H1 (cell line): ENCODE measurements at regions not wholly inside any gene's neighbourhood (a gene's known extent, or its start where the extent isn't known, plus 50 kb on each side); places are given as distances from the start of the nearest gene placed in this dataset.

Experiments used
- CTCF ChIA-PET: fragments of 300-600 bp; sonication (Branson Sonifier 250); formaldehyde crosslinking; loops from one replicate; lab custom pipeline; 2021; ENCODE audit not compliant: partially characterized antibody; lab: Charles Lee
- POLR2A ChIA-PET: fragments of 300-600 bp; sonication (Branson Sonifier 250); formaldehyde crosslinking; loops from one replicate; lab custom pipeline; 2021; ENCODE audit warnings: inconsistent platforms; ENCODE audit not compliant: partially characterized antibody; lab: Charles Lee
- DNase-seq, 2 experiments: peaks; one replicate each; pipeline versions ENCODE4 v3.0.0 to v3.0.0-alpha.2; 2010 to 2022; ENCODE audit warnings: low spot score in 2 of 2, low read depth in 1 of 2, mixed read lengths in 1 of 2
- FAIRE-seq: peaks from 2 replicates; lab custom pipeline; 2011; peaks lifted over from hg19 to GRCh38; lab: Jason Lieb, UNC
- H2AFZ ChIP-seq: 2 replicates; pipeline ENCODE4 v1.8.1; 2012; ENCODE audit warnings: low read length, inconsistent platforms
- H2AK5ac ChIP-seq: 2 replicates; pipeline ENCODE4 v1.6.1; 2013; ENCODE audit warnings: low read depth, low read length
- H2BK120ac ChIP-seq: replicated peaks from 2 replicates; pipeline ENCODE3; 2013; ENCODE audit warnings: low read depth, low read length, inconsistent platforms
- H2BK12ac ChIP-seq: 2 replicates; pipeline ENCODE4 v1.6.1; 2013; ENCODE audit warnings: low read depth, low read length
- H2BK15ac ChIP-seq: 2 replicates; pipeline ENCODE4 v1.6.1; 2013; ENCODE audit warnings: low read length
- H2BK20ac ChIP-seq: 2 replicates; pipeline ENCODE4 v1.6.1; 2013; ENCODE audit warnings: low read length
- H2BK5ac ChIP-seq: 2 replicates; pipeline ENCODE4 v1.6.1; 2013; ENCODE audit warnings: low read depth, low read length
- H3K14ac ChIP-seq: 2 replicates; pipeline ENCODE4 v1.6.1; 2013; ENCODE audit warnings: inconsistent platforms; ENCODE audit not compliant: insufficient read length
- H3K18ac ChIP-seq: 2 replicates; pipeline ENCODE4 v1.6.1; 2013; ENCODE audit warnings: low read length; ENCODE audit errors: extremely low read depth
- H3K23ac ChIP-seq: 2 replicates; pipeline ENCODE4 v1.6.1; 2013; ENCODE audit warnings: inconsistent platforms; ENCODE audit not compliant: insufficient read length
- H3K23me2 ChIP-seq: 2 replicates; pipeline ENCODE4 v1.6.1; 2013; ENCODE audit warnings: low read depth, low read length
- H3K27ac ChIP-seq: 2 replicates; pipeline ENCODE4 v1.6.1; 2011; ENCODE audit warnings: low read depth, low read length, inconsistent platforms
- H3K27me3 ChIP-seq, 4 experiments: replicated peaks in 1 of 4; 1 replicate in 1 of 4; 2 replicates in 3 of 4; pipeline versions ENCODE4 v1.6.1 to v1.8.1; 2011 to 2013; ENCODE audit warnings: low read length in 3 of 4, mild to moderate bottlenecking in 3 of 4, inconsistent platforms in 2 of 4, mixed read lengths in 2 of 4, moderate library complexity in 1 of 4; ENCODE audit not compliant: control insufficient read depth in 3 of 4, insufficient read depth in 3 of 4; ENCODE audit errors: extremely low read depth in 1 of 4
- H3K36me3 ChIP-seq, 4 experiments: 2 replicates each; pipeline versions ENCODE4 v1.6.1 to v1.8.1; 2011 to 2013; ENCODE audit warnings: mild to moderate bottlenecking in 4 of 4, low read length in 3 of 4, moderate library complexity in 2 of 4, control low read depth in 1 of 4, inconsistent platforms in 1 of 4; ENCODE audit not compliant: insufficient read depth in 4 of 4, control insufficient read depth in 2 of 4
- H3K4ac ChIP-seq: replicated peaks from 2 replicates; pipeline ENCODE3; 2013; ENCODE audit warnings: low read length, low read depth, mixed read lengths, inconsistent platforms; ENCODE audit not compliant: insufficient read length
- H3K4me1 ChIP-seq, 4 experiments: replicated peaks in 1 of 4; 1 replicate in 1 of 4; 2 replicates in 3 of 4; pipeline versions ENCODE4 v1.6.1 to v1.8.1; 2011 to 2013; ENCODE audit warnings: low read length in 3 of 4, inconsistent platforms in 2 of 4, mixed read lengths in 1 of 4; ENCODE audit not compliant: insufficient read depth in 4 of 4, control insufficient read depth in 3 of 4
- H3K4me2 ChIP-seq, 2 experiments: 2 replicates each; pipeline versions ENCODE4 v1.6.1 to v1.8.1; 2011 to 2013; ENCODE audit warnings: low read depth in 2 of 2, low read length in 2 of 2, control low read depth in 1 of 2, inconsistent platforms in 1 of 2, mild to moderate bottlenecking in 1 of 2; ENCODE audit not compliant: insufficient read depth in 1 of 2
- H3K4me3 ChIP-seq, 4 experiments: fragments of 200-600, 300-600 bp in 1 of 4; sonication (generic), shearing (Covaris generic), sonication (Bioruptor Twin) in 1 of 4; 2 replicates each; pipeline versions ENCODE4 v1.5.1 to v1.8.1; 2011 to 2016; ENCODE audit warnings: low read length in 4 of 4, low read depth in 3 of 4, control low read depth in 2 of 4, inconsistent platforms in 2 of 4, mild to moderate bottlenecking in 2 of 4, mixed read lengths in 1 of 4, moderate library complexity in 1 of 4; ENCODE audit not compliant: insufficient read depth in 2 of 4; ENCODE audit errors: extremely low read depth in 1 of 4
- H3K56ac ChIP-seq: replicated peaks from 2 replicates; pipeline ENCODE3; 2013; ENCODE audit warnings: low read depth, mild to moderate bottlenecking, mixed read lengths, low read length, inconsistent platforms; ENCODE audit not compliant: insufficient read length
- H3K79me1 ChIP-seq: 2 replicates; pipeline ENCODE4 v1.6.1; 2013; ENCODE audit warnings: low read depth, low read length, control low read depth
- H3K79me2 ChIP-seq, 2 experiments: 2 replicates each; pipeline versions ENCODE4 v1.6.1 to v1.8.1; 2012 to 2013; ENCODE audit warnings: low read length in 2 of 2, mild to moderate bottlenecking in 2 of 2, inconsistent platforms in 1 of 2; ENCODE audit not compliant: insufficient read depth in 2 of 2, control insufficient read depth in 1 of 2
- H3K9ac ChIP-seq, 4 experiments: replicated peaks in 1 of 4; 1 replicate in 1 of 4; 2 replicates in 3 of 4; pipeline versions ENCODE4 v1.6.1 to v1.8.1; 2011 to 2013; ENCODE audit warnings: low read depth in 3 of 4, low read length in 3 of 4, control low read depth in 2 of 4, mild to moderate bottlenecking in 2 of 4, moderate library complexity in 2 of 4, inconsistent platforms in 1 of 4; ENCODE audit errors: extremely low read depth in 1 of 4
- H3K9me3 ChIP-seq, 2 experiments: 2 replicates each; pipeline versions ENCODE4 v1.6.1 to v1.8.1; 2012 to 2013; ENCODE audit warnings: mild to moderate bottlenecking in 2 of 2, moderate library complexity in 2 of 2, control low read depth in 1 of 2, inconsistent platforms in 1 of 2, low read depth in 1 of 2, low read length in 1 of 2, mixed read lengths in 1 of 2; ENCODE audit not compliant: insufficient read depth in 2 of 2
- H4K20me1 ChIP-seq, 2 experiments: replicated peaks in 1 of 2; 2 replicates each; pipeline versions ENCODE3 to v1.8.1; 2011 to 2013; ENCODE audit warnings: inconsistent platforms in 2 of 2, low read length in 2 of 2, mild to moderate bottlenecking in 1 of 2; ENCODE audit not compliant: insufficient read depth in 2 of 2, control insufficient read depth in 1 of 2
- H4K5ac ChIP-seq: 2 replicates; pipeline ENCODE4 v1.6.1; 2013; ENCODE audit warnings: low read length, low read depth, mixed read lengths, inconsistent platforms; ENCODE audit not compliant: insufficient read length
- H4K8ac ChIP-seq: 2 replicates; pipeline ENCODE4 v1.8.0; 2013; ENCODE audit warnings: mild to moderate bottlenecking, moderate library complexity, low read length, inconsistent platforms; ENCODE audit not compliant: insufficient read depth; ENCODE audit errors: extremely low read depth
- H4K91ac ChIP-seq: replicated peaks from 2 replicates; pipeline ENCODE3; 2013; ENCODE audit warnings: low read length, mixed read lengths, inconsistent platforms; ENCODE audit not compliant: insufficient read length
- CREB1 ChIP-seq: IDR thresholded peaks from 2 replicates; pipeline ENCODE4 v1.6.1; 2012; ENCODE audit warnings: inconsistent platforms
- CTCF ChIP-seq, 3 experiments: IDR thresholded peaks; 1 replicate in 2 of 3; 2 replicates in 1 of 3; pipeline versions ENCODE4 v1.5.1 to v1.6.1; 2011; ENCODE audit warnings: low read length in 3 of 3, mild to moderate bottlenecking in 3 of 3, inconsistent platforms in 2 of 3, low read depth in 1 of 3, moderate library complexity in 1 of 3; ENCODE audit not compliant: insufficient read depth in 1 of 3; ENCODE audit errors: control extremely low read depth in 1 of 3
- NRF1 ChIP-seq: IDR thresholded peaks from 2 replicates; pipeline ENCODE4 v1.6.1; 2011; ENCODE audit warnings: mild to moderate bottlenecking, low read depth, low read length, improper control_type of control experiment
- RXRA ChIP-seq: IDR thresholded peaks from 2 replicates; pipeline ENCODE4 v1.6.1; 2011; ENCODE audit warnings: low read depth, mild to moderate bottlenecking, low read length, moderate library complexity; ENCODE audit not compliant: insufficient read depth
- SRF ChIP-seq: IDR thresholded peaks from 2 replicates; pipeline ENCODE4 v1.6.1; 2011; ENCODE audit warnings: mild to moderate bottlenecking, low read depth, low read length, moderate library complexity
- TAF1 ChIP-seq: IDR thresholded peaks from 2 replicates; pipeline ENCODE4 v1.6.1; 2011; ENCODE audit warnings: mild to moderate bottlenecking, low read depth, low read length
- TEAD4 ChIP-seq: IDR thresholded peaks from 2 replicates; pipeline ENCODE4 v1.6.1; 2012; ENCODE audit warnings: low read depth, low read length, inconsistent platforms, mixed read lengths
- ZNF274 ChIP-seq: IDR thresholded peaks from 2 replicates; pipeline ENCODE4 v1.7.0; 2012; ENCODE audit warnings: low read length, borderline replicate concordance; ENCODE audit errors: extremely low read depth
- WGBS, 2 experiments: shearing (Covaris generic) in 1 of 2; methylation state at CpG; one replicate each; pipeline versions ENCODE4 v1.1.6 to v1.1.7; 2013 to 2015; ENCODE audit warnings: low lambda C conversion rate in 2 of 2, mixed read lengths in 2 of 2, inconsistent platforms in 1 of 2, low coverage in 1 of 2, missing lambda C conversion rate in 1 of 2; ENCODE audit not compliant: insufficient replicate concordance in 2 of 2, insufficient coverage in 1 of 2, insufficient read length in 1 of 2; ENCODE audit errors: extremely low coverage in 1 of 2, missing lambda C conversion rate in 1 of 2; 5-methylcytosine and 5-hydroxymethylcytosine counted together

- Histone ChIP-seq H4K91ac (no peak overlapping the region), H4K5ac (no peak overlapping the region), H3K36me3 (no peaks in the 10 kb centered on the region), H3K79me2 (0 out of 4 replicates have a peak, but pooled peaks cover 0 to 1% of the 10 kb centered on the region in 2 experiments), H2BK5ac (no peak overlapping the region), H3K27ac (no peak overlapping the region), H3K23ac (no peak overlapping the region), H4K20me1 (no peaks in the 10 kb centered on the region), H3K4me1 (peaks cover 4 to 21% (median 12%) of the 10 kb centered on the region in 4 experiments; a peak in 4 of 7 replicates), H4K8ac (no peak overlapping the region), H3K27me3 (no peaks in the 10 kb centered on the region), H3K56ac (no peak overlapping the region), H3K23me2 (peaks cover 3% of the 10 kb centered on the region; the same call in 1 of the 2 replicates), H2BK20ac (no peak overlapping the region), H3K4ac (no peak overlapping the region), H3K4me2 (no peak overlapping the region), H2AK5ac (no peak overlapping the region), H2BK12ac (no peak overlapping the region), H2AFZ (no peak overlapping the region), H3K4me3 (no peak overlapping the region), H3K14ac (no peak overlapping the region), H2BK15ac (no peak overlapping the region), H3K9ac (no peak overlapping the region), H3K9me3 (no peaks in the 10 kb centered on the region), H3K79me1 (no peaks in the 10 kb centered on the region), H3K18ac (no peak overlapping the region), H2BK120ac (no peak overlapping the region)
- TF ChIP-seq RXRA (no peak), NRF1 (no peak), ZNF274 (no peak), TEAD4 (peak; percentile 86), CTCF (IDR thresholded peaks at IDR 0.05; ENCODE audit: control extremely low read depth in 1 of 3, insufficient read depth in 1 of 3, low read depth in 1 of 3, low read length in 3 of 3) (no peak), TAF1 (no peak), SRF (no peak), CREB1 (no peak)
- DNase-seq = no peak
- FAIRE-seq = no peak
- WGBS, 2 experiments = 32% methylated on average over 5 of the region's 5 CpGs; no CpG with 5 or more reads in 1 of the 2 experiments
- CTCF ChIA-PET = interaction anchor here (0.8 to 2.0 kb wide), 6 partner anchors 9 to 477 kb away, joined by 3 to 6 read pairs (median 4); no protein-coding TSS in a partner anchor
- POLR2A ChIA-PET = interaction anchor here (0.5 to 1.2 kb wide), 3 partner anchors 9 to 632 kb away, joined by 3 to 4 read pairs (median 3); no protein-coding TSS in a partner anchor
Observed at GRCh38 chr5:167570431-167570830, 721.0 kb upstream of the WWC1 start.
